ENCODE measurements at regions not wholly inside any gene's neighbourhood (a gene's known extent, or its start where the extent isn't known, plus 50 kb on each side); places are given as distances from the start of the nearest gene placed in this dataset.

DNA sequence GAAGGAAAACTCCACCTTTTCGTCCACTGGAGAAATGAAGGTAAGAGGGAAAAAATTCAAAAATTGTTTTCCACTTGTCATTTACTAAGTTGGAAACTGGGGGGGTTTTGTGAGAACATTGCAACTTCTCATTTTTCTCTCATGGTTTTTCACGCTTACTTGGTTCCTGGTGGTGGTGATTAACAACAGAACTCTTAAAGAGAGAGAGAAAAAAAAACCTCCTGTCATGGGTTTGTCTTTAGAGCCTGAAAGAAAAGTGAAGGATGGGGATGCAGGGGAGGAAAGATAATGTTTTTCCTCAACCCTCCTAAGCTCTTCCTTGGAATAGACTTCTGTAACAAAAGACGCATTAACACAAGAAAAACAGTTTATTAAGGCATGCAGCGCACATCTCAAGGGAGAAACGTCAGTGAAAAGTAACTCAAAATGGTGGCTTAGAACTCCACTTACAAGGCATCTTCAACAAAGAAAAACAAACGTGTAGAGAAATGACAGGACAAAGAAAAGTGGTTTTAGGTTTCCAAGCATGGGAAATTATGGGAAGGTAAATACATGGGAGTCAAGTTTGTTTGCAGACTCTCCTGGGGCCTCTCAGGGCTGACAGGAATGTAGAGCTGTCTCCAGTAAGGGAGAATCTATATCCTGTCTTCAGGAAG is 81.9 kb upstream of the ATF7IP start:
- DNase-seq, result no peak

DNA sequence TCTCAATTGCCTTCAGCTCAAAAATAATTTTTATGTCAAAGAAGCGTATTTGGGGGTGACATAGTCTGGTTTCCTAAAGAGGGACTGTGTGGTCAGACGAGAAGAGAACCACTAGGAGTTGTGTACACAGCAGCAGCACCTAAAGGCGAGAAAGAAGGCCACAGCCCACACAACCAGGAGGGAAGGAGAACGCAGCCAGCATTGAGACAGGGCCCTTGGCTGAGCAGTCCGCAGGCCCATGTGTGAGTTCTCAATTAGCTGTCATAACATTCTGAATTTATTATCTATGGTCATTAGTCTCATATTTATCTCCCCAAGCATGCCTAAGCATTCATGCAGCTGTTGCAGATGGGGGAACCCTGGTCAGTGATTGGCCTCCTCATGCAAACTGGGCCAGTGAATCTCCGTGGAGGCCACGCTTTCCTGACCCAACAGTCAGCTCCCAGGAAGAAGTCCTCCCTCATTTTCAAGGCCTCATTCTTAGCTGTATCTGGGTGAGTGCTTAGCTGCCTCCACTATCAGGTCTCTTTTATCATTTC is 81.2 kb upstream of the ATF7IP start:
- DNase-seq, result no peak

DNA sequence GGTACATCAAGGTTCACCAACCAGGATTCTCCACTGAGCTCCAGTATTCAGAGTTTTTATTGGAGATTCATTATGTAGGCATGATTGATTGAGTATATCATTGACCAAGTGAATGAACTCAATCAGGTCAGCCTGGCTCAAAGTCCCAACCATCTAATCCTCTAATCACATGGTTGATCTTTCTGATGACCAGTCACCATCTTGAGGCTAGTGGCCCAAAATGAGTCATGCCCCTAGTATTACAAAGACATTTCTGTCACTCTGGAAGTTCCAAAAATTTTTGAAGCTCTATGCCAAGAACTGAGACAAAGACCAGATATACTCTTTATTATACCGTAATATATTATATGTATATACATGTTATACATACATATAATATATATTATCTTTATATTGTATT is 75.9 kb upstream of the ATF7IP start:
- no peak for DNase-seq

DNA sequence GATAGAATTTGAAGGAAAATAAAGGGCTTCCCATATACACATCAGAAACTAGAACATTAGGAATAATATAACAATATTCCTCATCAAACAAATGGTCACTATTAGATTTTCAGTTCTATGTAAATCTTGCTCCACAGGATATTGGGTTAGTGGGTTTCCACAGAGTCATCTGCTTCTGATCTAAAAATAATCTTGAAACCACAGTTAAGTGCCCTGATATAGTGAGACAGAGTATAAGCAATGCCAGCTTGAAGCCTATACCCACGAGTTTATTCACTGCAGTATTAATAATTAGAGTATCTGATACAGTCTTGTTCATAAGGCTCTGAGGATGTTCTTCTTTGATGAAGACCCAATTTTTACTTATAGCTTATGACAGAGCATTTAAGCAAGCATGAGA is 74.5 kb upstream of the ATF7IP start:
- DNase-seq, result no peak

DNA sequence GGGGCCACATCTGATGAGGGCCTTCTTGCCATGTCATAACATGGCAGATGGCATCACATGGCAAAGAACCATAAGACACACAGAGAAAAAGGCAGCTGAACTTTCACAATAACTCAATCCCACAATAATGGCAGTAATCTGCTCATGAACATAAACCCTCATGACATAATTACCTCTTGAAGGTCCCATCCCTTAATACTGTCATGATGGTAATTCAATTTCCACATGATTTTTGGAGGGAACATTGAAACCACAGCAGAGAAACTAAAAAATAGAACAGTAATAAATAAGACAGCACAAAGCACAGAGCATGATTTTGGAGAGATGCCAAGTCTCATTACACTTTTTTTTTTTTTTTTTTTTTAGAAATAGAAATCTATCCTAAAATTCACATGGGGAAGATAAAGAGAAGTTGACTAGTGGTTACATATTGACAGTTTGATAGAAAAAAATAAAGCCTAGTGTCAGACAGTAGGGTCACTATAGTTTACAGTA is 61.8 kb upstream of the ATF7IP start:
- DNase-seq, result no peak

DNA sequence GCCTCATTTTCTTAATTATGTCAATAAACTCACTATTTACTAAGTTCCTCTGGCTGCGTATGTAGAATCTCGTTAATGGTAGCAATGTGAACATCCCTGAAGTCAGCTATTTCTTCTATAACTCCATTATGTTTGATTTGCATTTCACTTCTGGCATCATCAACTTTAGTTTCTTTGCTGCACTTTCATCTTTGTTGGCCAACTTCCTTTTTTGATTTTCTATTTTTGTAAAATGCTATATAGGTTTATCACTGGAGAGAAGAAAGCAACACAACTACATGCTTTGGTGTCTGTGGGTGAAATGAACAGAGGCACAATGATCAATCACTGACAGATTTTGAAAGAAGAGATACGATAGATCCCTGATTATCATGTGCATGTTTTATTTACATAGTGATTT is 58.5 kb upstream of the ATF7IP start:
- no peak for DNase-seq

DNA sequence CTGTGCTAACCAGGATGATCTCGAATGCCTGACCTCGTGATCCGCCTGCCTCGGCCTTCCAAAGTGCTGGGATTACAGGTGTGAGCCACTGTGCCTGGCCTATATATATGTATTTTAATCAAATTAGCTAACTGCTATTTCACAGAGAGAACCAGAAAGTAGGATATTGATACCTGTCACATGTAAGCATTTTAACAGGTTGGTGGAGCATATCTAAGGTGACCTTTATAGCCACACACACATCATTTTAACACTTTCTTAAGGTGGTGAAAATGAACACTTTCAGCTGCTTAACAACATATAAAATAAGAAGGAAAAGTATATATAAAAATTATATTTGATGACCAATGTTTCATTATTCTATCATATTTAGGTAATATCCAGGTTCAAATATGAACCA is 57.0 kb upstream of the ATF7IP start:
- no peak for DNase-seq

DNA sequence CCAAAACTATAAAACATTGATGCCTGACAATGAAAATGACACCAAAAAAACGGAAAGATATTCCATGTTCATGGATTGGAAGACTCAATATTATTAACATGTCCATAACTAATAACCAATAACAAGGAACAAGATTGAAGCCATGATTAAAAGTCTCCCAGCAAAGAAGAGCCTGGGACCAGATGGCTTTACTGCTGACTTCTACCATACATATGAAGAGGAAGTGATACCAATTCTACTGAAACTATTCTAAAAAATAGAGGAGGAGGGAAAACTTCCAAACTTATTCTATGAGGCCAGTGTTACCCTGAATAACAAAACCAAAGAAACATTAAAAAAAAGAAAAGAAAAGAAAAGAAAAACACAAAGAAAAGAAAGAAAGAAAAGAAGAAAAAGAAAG is 54.6 kb upstream of the ATF7IP start:
- DNase-seq, result no peak

DNA sequence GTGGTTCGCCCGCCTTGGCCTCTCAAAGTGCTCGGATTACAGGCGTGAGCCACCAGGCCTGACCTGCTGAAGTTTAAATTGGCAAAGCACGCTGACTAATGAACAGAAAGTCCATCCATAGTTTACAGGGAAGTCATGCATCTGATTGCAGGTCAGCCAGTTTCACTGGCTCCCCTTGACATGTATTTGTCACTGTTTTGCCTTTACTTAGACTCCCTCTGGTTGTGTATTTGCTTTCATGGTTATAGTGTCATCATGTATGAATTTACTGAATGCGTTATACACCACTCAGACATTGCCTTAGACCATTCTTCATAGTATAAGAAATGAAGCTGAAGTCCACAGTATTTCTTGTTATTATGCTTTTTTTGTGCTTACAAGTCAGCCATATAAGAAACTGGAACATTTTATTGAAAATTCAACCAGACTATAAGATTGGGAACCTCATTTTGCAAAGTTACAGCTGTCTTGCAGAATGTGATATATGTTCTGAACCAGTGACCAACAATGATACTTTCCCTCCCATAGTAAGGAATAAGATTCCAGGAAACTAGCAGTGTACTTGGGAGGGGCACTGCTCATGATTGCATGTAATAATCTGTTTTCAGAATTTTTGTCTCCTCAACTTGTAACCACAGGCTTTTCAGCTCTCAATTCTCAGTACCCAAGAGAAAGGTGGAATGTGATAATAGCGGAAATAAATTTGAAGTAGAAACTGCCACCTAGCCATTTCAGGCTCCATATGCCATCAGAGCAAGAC is 51.9 kb upstream of the ATF7IP start:
- DNase-seq, result no peak

DNA sequence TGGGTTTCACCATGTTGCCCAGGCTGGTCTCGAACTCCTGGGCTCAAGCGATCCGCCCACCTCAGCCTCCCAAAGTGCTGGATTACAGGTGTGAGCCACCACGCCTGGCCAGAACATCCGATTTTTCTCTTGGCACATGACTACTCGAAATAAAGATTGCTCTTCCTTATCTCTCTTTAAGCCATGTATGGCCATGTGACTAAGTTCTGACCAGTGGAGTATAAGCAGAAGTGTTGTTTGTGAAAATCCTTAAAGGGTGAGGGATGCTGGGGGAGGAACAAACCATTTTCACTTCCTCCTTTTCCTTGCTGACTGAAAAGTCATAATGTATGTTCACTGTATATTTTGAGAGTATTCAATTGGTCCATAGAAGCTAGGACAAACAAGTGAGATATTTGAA is 50.7 kb upstream of the ATF7IP start:
- DNase-seq, result no peak

DNA sequence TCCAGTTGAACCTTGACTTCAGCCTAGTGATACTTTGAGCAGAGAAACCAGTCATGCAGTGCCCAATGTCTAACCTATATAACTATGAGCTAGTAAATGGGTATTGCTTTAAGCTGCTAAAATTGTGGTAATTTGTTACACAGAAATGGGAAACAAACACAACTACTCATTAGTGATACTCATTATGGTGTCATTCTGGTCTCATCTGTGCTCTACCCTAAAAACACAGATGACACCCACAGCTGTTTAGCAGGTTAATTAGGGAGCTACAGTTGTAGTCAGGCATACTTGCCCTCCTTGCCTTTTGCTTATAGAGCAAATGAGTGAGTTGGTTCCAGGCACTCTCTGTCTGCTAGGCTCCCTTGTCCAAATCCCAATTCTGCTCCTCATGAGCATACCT is 50.0 kb upstream of the ATF7IP start:
- DNase-seq, result no peak

Data from NCI-H446 (cell line).